ENCODE measurements at regions not wholly inside any gene's neighbourhood (a gene's known extent, or its start where the extent isn't known, plus 50 kb on each side); places are given as distances from the start of the nearest gene placed in this dataset.
"Not testable (repeated sequence)": the region's sequence is repeated elsewhere in the genome, so short reads cannot be mapped to it uniquely, and the experiment has no call there.

DNA sequence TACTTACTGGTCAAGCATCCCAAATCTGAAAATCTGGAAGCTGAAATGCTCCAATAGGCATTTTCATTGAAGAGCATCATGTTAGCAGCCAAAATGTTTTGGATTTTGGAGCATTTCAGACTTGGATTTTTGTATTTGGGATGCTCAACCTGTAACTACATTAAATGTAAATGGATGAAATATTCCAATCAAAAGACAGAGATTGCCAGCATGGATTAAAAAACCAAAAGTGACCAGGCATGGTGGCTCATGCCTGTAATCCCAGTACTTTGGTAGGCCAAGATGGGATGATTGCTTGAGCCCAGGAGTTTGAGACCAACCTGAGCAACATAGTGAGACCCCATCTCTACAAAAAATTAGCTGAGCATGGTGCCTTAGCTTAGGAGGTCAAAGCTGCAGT lies 110.3 kb downstream of the URB2 start:
- no peaks in the 10 kb centered on the region for H3K36me3 ChIP-seq
- no peaks in the 10 kb centered on the region for H3K27me3 ChIP-seq
- no peak overlapping the region for H3K27ac ChIP-seq
- in situ Hi-C loops (cut with MboI; ENCODE audit: low sequenced_read_pairs in 4 of 4) (no loop called here), intact Hi-C loops (cut with DNase I; ENCODE audit: low total_unique reads) (no loop called here)
- DNase-seq (no peak), ATAC-seq (no peak)
- no peaks in the 10 kb centered on the region for H3K4me1 ChIP-seq
- no peak overlapping the region for H3K4me3 ChIP-seq
- H3K9me3 ChIP-seq = peaks cover 0 to 6% (median 3%) of the 10 kb centered on the region in 3 donors
- TF ChIP-seq, protein P1, sequence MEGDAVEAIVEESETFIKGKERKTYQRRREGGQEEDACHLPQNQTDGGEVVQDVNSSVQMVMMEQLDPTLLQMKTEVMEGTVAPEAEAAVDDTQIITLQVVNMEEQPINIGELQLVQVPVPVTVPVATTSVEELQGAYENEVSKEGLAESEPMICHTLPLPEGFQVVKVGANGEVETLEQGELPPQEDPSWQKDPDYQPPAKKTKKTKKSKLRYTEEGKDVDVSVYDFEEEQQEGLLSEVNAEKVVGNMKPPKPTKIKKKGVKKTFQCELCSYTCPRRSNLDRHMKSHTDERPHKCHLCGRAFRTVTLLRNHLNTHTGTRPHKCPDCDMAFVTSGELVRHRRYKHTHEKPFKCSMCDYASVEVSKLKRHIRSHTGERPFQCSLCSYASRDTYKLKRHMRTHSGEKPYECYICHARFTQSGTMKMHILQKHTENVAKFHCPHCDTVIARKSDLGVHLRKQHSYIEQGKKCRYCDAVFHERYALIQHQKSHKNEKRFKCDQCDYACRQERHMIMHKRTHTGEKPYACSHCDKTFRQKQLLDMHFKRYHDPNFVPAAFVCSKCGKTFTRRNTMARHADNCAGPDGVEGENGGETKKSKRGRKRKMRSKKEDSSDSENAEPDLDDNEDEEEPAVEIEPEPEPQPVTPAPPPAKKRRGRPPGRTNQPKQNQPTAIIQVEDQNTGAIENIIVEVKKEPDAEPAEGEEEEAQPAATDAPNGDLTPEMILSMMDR (IDR thresholded peaks at IDR 0.05 in 4 of 5, conservative IDR thresholded peaks at IDR 0.05 in 1 of 5) = no peak
- no peak for TF ChIP-seq POLR2A (IDR thresholded peaks at IDR 0.05)

DNA sequence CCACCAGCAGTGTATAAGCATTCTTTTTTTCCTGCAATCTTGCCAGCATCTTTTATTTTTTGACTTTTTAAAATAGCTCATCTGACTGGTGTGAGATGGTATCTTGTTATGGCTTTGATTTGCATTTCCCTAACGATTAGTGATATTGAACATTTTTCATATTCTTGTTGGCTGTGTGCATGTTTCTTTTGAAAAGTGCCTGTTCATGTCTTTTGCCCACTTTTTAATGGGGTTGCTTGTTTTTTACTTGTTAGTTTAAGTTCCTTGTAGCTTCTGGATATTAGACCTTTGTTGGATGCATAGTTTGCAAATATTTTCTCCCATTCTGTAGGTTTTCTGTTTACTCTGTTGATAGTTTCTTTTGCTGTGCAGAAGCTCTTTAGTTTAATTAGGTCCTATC lies 116.6 kb downstream of the URB2 start:
- H3K4me1 ChIP-seq; H3K27ac ChIP-seq; intact Hi-C loops (cut with DNase I; ENCODE audit: low total_unique reads); H3K36me3 ChIP-seq; ATAC-seq; H3K27me3 ChIP-seq; in situ Hi-C loops (cut with MboI; ENCODE audit: low sequenced_read_pairs in 4 of 4); H3K4me3 ChIP-seq; H3K9me3 ChIP-seq; DNase-seq: not testable (repeated sequence)

DNA sequence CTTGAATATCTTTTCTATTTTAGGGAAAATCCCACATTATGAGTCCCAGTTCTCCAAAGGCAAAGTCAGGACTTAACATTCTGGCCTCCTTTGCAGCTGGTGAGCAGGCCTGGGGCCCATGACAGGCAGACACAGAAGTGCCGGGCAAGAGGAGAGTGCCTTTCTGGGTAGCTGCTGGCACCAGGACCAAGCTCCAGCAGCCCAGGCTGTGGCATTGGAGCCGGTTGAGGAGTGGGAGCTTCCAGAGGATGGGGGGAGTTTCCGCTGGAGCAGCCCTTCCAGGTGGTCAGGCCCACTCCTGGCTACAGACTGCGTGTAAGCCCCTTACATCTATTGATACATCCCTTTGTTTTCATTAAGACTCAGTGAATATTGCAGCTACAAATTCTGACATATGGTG lies 123.9 kb downstream of the URB2 start:
- intact Hi-C loops (cut with DNase I; ENCODE audit: low total_unique reads) = no loop called here
- no peaks in the 10 kb centered on the region for H3K9me3 ChIP-seq
- no peak for TF ChIP-seq POLR2A (IDR thresholded peaks at IDR 0.05)
- TF ChIP-seq, protein P1 (IDR thresholded peaks at IDR 0.05 in 4 of 5, conservative IDR thresholded peaks at IDR 0.05 in 1 of 5) = no peak
- in situ Hi-C loops (cut with MboI; ENCODE audit: low sequenced_read_pairs in 4 of 4) = no loop called here
- no peaks in the 10 kb centered on the region for H3K36me3 ChIP-seq
- DNase-seq (no peak), ATAC-seq (no peak)
- H3K4me1 ChIP-seq = no peaks in the 10 kb centered on the region
- no peaks in the 10 kb centered on the region for H3K27me3 ChIP-seq
- no peak overlapping the region for H3K27ac ChIP-seq
- no peak overlapping the region for H3K4me3 ChIP-seq

DNA sequence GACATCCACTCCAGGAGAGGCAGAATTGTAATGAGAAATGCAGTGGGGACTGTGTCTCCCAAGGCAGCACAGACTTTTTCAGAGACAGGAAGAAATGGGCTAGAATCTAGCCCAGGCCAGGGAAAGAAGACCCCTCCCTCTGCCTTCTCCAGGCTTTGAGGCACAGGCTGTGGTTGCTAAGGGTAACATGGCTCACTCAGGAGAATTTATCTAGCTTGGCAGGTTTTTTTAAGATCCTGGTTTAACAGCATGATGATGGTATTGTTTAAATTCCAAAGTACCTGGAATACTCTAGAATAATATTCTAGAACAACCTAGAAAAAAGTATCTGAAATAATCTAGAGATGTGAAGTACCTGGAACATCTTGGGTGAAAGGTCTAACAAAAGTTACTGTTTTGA lies 125.6 kb downstream of the URB2 start:
- no peak for TF ChIP-seq POLR2A (IDR thresholded peaks at IDR 0.05)
- TF ChIP-seq, protein P1 (IDR thresholded peaks at IDR 0.05 in 4 of 5, conservative IDR thresholded peaks at IDR 0.05 in 1 of 5) = no peak
- Histone ChIP-seq H3K9me3 (no peaks in the 10 kb centered on the region), H3K27me3 (no peaks in the 10 kb centered on the region), H3K4me3 (no peak overlapping the region), H3K36me3 (no peaks in the 10 kb centered on the region), H3K4me1 (no peaks in the 10 kb centered on the region), H3K27ac (no peak overlapping the region)
- intact Hi-C loops (cut with DNase I; ENCODE audit: low total_unique reads) (no loop called here), in situ Hi-C loops (cut with MboI; ENCODE audit: low sequenced_read_pairs in 4 of 4) (no loop called here)
- ATAC-seq = no peak
- DNase-seq = no peak

DNA sequence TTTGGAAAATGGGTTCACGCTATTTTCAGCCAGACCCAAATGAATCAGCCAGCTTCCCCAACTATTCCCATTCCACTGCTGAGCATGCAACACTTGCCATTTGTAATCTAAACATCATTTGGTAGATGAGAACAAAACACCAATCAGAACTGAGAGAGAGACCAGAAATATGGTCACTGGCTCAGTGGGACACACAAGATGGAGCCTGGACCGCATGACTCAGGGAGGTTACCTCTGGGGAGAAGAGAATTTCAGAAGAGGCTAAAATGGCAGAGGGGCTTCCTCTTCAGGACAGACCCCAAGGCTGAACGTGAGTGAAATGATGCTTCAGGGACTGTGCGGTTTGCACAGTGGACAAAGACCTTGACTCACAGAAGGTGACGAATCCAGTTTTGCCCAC lies 126.6 kb downstream of the URB2 start:
- intact Hi-C loops (cut with DNase I; ENCODE audit: low total_unique reads) (no loop called here), in situ Hi-C loops (cut with MboI; ENCODE audit: low sequenced_read_pairs in 4 of 4) (no loop called here)
- Histone ChIP-seq H3K27me3 (no peaks in the 10 kb centered on the region), H3K36me3 (no peaks in the 10 kb centered on the region), H3K9me3 (no peaks in the 10 kb centered on the region), H3K27ac (no peak overlapping the region), H3K4me3 (no peak overlapping the region), H3K4me1 (no peaks in the 10 kb centered on the region)
- no peak for TF ChIP-seq POLR2A (IDR thresholded peaks at IDR 0.05)
- TF ChIP-seq, protein P1 (IDR thresholded peaks at IDR 0.05 in 4 of 5, conservative IDR thresholded peaks at IDR 0.05 in 1 of 5) = no peak
- DNase-seq (no peak), ATAC-seq (no peak)
